ENCODE measurements at regions not wholly inside any gene's neighbourhood (a gene's known extent, or its start where the extent isn't known, plus 50 kb on each side); places are given as distances from the start of the nearest gene placed in this dataset.
"Not testable (repeated sequence)": the region's sequence is repeated elsewhere in the genome, so short reads cannot be mapped to it uniquely, and the experiment has no call there.

DNA sequence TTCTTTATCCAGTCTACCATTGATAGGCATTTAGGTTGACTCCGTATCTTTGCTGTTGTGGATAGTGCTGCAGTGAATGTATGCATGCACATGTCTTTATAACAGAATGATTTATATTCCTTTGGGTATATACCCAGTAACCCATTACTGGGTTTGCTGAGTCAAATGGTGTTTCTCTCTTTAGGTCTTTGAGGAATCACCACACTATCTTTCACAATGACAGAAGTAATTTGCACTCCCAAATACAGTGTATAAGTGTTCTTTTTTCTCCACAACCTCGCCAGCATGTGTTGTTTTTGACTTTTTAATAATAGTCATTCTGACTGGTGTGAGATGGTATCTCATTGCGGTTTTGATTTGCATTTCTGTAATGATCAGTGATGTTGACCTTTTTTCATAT is 271.3 kb downstream of the SV2B start:
- TF ChIP-seq, protein P1, sequence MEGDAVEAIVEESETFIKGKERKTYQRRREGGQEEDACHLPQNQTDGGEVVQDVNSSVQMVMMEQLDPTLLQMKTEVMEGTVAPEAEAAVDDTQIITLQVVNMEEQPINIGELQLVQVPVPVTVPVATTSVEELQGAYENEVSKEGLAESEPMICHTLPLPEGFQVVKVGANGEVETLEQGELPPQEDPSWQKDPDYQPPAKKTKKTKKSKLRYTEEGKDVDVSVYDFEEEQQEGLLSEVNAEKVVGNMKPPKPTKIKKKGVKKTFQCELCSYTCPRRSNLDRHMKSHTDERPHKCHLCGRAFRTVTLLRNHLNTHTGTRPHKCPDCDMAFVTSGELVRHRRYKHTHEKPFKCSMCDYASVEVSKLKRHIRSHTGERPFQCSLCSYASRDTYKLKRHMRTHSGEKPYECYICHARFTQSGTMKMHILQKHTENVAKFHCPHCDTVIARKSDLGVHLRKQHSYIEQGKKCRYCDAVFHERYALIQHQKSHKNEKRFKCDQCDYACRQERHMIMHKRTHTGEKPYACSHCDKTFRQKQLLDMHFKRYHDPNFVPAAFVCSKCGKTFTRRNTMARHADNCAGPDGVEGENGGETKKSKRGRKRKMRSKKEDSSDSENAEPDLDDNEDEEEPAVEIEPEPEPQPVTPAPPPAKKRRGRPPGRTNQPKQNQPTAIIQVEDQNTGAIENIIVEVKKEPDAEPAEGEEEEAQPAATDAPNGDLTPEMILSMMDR (IDR thresholded peaks at IDR 0.05; ENCODE audit: insufficient read depth, low read length, poor library complexity, severe bottlenecking), result not testable (repeated sequence)
- not testable (repeated sequence) for TF ChIP-seq EZH2phosphoT487 (conservative IDR thresholded peaks at IDR 0.05; ENCODE audit: low read length)

All from SU-DHL-6 (cell line).